ENCODE measurements at regions not wholly inside any gene's neighbourhood (a gene's known extent, or its start where the extent isn't known, plus 50 kb on each side); places are given as distances from the start of the nearest gene placed in this dataset.
"Not testable (repeated sequence)": the region's sequence is repeated elsewhere in the genome, so short reads cannot be mapped to it uniquely, and the experiment has no call there.

DNA sequence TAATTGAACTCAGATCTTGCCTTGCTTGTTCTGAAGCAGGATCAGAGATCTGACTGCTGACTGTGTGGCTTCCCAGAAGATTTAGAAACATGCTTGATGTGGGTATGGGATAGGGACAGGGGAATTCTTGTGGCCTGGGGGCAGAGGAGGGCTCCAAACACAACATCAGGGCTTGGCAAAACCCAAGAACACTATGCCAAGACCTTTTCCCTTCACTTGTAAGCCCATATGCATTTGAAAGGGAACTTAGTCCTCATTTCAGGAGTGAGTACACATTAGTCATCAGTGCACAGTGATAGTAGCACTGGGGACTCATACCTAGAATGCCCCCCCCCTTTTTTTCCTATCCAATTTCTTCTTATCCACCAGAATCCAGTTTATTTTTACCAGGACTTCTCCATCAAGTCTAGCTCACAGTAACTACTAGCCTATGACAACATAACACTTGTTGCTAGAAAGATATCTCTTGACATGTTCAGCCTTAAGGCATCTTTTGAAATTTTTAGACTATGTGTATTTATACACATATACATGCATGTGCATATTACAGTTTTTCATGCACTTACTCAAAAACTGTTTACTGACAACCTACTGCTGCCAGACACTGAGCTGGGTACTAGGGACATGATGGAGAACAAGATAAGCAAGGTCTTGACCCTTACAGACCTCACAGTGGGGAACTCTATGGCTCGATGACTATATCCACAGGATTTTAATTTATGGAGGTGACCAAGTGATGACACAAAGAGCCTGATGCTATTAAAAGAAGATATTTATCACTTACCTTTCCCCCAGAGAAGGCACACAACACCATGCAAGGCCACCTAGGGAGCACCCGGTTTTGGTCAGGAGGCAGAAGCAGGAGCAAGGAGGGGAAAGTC is 158.3 kb upstream of the MAP3K1 start:
- no peak for DNase-seq

DNA sequence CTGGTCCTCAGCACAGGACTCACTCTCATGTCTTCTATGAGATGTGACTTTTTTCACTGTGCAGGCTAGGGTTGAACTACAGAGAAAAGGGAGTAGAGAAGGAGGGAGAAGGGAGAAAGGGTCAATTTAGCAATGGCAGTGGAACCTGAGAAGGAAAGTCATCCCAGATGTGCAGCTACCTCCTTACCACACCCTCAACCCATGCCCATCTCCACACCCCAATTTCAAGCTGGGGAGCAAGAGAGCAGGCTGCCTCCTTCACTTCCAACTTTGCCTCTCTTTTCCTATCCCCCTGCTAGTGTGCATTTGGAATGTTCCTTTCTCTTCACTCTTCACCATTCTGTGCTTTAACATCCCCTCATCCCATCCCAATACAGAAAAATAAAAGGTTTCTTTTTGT is 163.5 kb upstream of the MAP3K1 start:
- DNase-seq, result no peak

DNA sequence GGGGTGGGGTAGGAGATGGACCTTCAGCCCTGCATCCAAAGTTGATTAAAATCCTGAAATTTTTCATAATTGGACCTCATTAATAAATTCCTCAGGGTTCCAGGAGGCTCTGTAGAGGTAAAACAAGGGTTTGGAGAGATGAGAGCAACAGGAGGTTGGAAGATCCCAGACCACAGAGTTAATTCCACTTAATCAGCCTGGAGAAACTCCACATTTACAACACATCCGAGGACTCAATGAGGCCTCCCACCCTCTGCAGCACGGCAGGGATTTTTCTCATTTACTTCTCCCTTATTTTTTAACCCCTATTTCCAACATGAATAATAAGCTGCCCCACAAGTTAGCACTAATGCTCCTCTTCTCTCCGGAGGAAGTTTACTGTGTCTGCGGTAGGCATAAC is 165.0 kb upstream of the MAP3K1 start:
- DNase-seq, result no peak

DNA sequence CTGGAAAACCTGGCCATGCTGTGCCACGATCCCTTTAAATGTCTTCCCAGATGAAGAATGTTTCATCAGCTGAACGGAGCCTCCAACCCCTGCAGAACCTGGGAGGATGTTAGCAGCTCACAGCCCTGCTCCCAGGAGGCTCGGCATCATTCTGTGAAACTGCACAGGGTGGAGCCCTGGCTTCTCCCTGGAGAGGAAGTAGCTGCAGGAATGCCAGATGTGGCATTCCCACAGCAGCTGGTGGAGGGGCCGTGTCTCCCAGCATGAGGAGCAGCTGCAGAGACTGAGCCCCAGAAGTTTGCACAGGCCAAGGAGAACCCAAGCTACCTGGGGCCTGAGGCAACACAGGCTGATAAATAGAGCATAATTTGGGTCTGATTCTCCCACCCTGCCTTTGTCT is 165.8 kb upstream of the MAP3K1 start:
- no peak for DNase-seq

DNA sequence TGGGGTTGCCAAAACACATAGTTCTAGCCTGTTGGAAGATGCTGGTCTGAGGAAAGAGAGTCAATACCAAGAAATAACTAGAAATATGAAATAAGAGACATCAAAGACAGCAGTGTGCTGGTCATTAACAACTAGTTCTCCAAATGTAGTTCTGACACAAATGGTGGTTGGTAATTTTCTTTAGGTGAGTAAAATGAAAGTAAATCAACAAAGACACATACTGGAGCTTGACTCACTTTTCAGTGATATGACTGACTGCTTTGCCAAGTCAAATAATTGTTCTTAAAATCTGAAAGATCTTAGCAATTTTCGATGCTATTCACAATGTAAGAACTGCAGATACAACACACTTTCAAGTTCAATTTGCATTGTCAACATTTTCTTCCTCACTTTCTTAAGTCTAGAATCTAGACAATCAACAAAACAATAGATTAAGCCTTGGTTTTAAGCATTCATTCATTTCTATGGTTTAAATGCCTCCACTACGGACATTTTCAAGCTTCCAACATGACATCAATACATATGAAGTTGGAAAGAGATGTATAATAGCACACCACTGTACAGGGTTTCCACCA is 166.8 kb upstream of the MAP3K1 start:
- no peak for DNase-seq

DNA sequence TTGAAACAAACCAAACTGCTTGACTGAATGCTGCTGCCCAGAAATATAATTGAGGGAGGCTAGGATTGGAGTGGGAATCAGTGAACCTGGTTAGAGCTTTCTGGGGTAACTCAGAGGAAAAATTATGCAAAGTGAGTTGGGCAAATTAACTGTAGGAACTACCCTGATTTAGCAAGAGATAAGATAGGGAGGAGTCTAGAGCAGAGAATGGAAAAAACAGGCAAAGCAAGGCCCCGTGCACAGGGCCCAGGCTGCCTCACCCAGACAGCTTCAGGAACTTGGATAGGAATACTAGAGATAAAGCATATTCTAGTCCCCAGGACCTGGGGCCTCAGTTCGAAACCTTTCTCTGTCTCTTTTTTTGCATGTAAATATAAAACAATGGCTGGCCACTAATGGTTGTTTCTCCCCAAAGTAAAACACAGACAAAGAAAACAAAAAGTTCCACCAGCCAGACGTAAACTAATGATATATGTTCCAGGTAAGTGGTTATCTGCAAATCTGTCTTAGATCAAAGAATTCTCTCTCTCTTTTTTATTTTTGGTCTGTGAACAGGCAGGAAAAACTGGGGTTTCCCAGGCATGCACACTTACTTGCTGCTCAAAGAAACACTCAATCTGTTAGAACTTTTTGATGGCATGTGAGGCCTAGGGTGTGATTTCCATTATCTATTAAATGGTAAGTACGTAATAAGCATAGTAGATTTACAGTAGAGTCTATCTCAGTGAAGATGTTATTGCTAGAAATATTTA is 168.1 kb upstream of the MAP3K1 start:
- no peak for DNase-seq

DNA sequence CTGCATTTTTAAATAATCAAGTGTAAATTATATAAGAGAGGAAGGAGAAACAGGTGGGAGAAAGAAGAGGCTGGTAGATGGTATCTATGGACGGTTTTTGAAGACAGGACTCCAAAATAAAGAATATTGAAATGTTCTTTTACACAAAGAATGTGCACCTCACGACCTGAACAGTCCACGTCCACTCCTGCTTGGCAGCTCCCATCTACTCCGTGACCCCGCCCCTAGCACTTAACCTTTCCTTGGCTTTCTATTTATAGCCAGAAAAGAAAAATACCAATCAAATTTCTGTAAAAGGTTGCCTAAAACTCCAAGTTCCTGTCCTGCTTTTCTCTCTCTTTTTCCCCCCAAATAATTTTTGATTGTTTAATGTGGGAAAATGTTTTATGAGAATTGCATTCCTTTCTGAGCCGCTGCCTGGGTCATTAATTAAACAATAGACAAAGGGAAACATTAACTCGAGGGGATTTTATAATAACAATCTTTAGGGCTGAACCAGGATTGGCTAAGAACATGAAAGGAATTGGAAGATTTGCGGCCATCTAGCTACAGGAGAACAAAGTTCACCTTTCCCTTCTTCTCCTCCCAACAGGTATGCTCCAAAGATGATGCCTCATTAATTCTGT is 173.6 kb upstream of the MAP3K1 start:
- DNase-seq, result no peak

DNA sequence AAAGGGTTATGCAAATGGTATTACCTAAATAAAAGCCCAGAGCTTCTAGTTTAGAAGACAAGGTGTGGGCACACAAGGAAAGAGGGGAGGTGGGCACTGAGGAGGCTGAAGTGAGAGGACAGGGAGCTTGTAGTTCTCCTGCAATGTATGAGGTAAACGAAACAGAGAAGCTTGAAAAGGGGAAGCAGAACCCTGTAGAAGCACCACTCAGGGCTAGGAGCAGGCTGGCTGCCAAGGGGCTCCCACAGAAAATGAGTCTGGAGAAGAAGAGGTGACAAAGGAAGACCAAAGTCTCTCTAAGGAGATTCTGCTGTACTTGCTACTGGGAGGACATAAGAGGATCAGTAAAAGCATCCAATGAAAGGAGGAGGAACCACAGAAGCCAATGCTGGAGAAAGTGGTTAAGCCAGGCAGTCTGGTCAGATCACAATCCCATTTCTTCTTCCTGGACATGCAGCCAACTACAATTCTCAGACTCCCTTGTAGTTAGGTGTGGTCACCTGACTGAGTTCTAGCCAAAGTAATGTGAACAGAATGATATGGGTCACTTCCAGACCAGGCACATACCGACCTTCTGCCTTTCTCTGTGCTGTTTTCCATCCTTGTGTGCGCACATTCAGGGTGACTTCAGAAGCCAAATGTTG is 174.5 kb upstream of the MAP3K1 start:
- no peak for DNase-seq

DNA sequence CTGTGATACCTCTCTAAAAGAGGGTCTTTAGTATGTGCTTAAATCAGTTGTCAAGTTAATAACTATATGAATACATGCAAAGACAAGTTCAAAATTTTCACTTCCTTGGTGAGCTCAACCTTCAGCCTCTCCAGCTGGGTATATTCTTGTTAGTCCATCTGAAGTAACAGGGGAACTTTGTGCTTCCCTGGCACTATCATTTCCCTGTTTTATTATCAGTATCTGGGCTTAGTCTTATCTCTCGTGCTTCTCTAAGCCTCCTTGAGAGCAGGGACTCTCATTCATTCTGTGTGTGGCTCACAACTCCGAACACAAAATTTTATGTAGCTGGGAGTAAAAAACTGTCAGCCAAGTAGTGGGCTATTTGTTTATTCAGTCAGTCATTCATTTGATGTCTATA is 175.9 kb upstream of the MAP3K1 start:
- no peak for DNase-seq

DNA sequence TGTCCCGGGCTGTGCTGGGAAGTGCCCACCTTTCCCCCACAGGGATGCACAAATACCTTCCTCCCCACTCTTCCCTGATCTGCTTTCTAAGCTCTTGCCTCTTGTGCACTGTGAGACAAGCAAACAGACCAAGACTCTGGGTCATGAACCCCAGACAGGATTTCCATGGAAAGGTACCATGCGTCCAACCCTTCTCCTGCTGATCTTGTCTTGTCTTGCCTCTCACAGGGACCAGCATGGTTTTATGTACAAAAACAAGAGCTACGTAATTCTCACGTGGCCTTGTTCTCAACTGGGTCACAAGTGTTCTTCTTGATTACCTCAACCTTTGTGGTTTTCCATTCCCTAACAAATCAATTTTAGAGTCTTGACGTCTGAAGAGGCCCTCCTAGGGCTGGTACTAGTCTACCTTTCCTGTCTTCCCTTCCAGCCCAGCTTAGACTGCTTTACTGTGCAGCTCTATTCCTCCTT is 176.5 kb upstream of the MAP3K1 start:
- no peak for DNase-seq

DNA sequence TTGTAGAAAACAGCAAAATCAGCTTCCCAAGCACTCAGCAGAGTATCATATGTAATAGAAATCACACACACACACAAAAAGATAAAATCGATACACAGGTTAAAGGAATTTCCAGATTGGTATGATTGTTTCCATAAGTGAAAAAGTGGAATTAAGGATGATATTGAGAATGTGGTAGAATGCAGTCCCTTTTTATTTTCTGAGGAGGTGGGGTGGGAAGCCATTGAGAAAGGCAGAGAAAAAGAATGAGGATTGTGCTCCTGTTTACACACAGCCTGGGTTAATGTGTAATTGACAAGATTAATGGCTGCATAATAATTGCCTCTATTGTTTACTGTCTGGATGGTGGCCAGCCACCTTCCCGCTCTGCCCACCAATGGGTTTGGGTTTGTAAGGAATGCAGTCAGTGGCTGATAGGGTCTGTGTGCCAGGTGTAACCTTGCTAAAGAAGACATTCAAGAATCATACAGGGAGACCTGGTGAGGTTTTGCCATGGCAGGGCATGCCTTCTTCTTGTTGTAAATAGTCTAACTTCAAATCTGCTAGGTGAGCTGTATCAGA is 177.2 kb upstream of the MAP3K1 start:
- DNase-seq, result no peak

DNA sequence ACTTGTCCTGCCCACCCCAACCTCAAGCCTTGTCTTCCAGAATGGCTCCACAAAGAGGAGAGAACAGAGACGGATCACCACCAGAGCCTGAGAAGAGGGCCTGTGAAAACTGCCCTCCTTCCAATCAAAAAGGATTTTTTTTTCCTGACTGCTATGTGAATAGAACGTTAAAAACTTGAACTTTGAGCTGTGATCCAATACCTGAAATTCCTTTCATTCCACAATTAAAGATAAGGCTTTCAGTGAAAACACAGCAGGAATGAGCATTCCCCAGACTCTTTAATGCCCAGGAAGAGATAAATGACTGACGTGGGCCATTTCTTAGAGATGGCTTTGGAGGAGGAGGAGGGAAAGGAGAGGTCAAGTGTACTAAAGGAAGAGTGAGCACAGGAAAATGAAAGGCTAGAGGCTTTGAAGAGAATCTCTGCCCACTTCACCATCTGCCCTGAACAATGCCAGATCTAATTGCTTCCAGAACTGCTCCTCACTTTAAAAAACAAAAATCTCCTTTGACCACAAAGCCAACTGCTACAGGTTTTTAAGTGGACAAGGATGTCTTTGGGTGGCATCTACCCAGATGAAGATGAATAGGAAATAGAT is 177.9 kb upstream of the MAP3K1 start:
- peak in 1 of 2 experiments; percentile 41 for DNase-seq

DNA sequence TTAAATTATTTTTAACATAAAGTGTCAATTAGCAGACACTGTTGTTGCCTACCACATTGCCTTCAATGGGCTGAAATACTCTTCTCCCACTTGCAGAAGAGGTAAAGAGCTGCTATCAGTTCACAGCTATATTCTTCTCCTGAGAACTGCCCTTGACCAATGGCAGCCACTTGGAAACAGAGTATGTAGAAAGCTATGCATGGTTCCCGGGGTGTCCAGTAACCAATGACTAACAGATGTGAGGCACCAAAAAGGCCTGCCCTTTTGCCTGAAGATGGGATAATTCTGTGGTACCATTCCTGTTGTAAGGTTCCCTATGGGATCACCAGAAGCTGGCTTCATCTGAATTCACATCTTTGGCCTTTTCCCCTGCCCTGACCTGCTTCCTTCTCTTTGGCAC is 181.4 kb upstream of the MAP3K1 start:
- DNase-seq, result no peak

DNA sequence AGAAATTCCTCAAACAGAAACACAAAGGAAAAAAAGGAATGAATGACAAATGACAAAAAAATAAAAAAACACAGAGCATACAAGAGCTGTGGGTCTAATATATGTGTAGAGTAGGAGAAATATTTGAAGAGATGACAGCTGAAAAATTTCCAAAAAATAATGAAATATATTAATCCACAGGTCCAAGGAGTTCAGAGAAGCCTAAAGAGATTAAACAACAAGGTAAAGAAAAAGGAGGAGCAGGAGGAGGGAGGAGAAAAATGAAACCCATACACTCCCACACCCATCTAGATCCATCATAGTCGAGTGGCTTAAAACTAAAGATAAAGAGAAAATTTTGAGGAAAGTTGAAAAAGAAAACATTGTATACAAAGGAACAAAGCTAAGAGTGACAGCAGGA is 182.4 kb upstream of the MAP3K1 start:
- DNase-seq, result no peak

DNA sequence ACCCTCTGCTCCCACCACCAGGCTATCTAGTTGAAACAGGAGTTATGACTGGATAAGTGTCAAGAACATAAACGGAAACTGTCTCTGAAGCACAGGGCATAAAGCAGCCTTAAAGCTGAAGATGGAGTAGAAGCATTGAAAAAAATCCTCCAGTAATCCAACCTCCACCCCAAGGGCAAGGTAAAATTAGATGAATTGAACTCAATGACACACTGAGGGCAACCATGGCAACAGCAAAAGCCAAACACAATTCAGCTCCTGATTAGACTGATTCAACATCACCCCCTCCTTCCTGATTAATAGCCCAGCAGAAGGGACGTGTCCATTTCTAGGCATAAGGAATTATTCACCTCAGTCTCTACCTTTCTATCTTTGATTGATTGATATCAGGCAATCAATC is 183.2 kb upstream of the MAP3K1 start:
- DNase-seq, result no peak

DNA sequence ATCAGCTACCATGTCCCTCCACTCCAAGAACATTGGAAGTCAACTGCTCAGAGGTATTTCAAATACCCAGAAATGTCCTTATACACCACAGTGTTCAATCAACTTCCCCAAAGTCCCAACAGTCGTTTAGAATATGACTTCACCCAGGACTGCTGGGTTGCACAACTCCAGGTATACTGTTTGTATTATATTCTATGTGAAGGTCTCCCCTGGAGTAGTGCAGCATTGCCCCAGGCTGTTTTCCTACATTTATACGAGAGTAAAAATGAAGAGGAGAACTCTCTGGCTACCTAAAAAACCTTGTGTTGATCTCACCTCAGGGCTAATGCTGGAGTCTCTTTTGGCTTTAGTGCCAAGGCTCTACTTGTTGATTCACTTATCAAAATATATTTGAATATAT is 183.6 kb upstream of the MAP3K1 start:
- DNase-seq, result no peak

DNA sequence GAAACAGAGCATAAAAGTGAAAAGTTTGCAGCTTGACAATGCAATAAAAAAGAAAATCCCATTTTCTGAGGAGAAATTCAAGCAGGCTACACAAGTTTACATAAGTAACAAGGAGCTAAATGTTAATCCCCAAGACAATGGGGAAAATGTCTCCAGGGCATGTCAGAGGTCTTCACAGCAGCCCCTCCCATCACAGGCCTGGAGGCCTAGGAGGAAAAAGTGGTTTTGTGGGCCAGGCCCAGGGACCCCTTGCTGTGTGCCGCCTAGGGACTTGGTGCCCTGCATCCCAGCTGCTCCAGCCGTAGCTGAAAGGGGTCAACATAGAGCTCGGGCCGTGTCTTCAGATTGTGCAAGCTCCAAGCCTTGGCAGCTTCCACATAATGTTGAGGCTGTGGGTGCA is 186.7 kb upstream of the MAP3K1 start:
- not testable (repeated sequence) for DNase-seq

DNA sequence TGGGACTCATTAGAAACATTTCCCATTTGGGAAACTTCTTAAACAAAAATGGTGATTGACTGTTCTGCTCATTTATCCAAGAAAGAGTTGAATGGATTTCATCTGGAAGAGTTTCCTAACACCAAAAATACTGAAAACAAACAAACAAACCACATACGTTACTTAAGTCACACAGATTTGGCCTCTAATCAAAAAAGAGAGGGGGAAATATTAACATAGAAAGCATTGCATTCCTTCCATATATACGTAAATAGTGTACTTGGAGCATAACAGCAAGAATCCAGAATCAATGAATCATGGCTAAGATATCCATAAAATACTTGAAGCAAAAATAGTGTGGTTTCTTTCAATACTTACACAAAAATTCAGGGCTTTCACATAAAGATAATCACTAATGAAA is 189.8 kb upstream of the MAP3K1 start:
- no peak for DNase-seq

DNA sequence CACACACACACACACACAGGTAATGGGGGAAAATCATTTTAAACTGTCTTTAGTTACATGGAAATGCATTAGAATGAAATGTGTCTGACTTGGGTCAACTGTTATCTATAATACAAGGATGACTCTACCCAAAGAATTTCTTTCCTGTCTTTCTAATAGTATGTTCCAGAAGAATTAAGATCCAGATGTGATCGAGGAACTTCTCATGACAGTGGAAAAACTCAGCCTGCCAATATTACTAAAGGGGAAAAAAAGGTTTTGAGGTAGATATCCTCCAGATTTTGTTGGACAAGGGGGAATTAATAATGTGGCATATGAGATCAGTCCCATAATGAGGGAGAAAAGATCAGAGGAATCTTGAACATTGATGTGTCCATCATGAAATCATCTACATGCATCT is 190.6 kb upstream of the MAP3K1 start:
- no peak for DNase-seq

DNA sequence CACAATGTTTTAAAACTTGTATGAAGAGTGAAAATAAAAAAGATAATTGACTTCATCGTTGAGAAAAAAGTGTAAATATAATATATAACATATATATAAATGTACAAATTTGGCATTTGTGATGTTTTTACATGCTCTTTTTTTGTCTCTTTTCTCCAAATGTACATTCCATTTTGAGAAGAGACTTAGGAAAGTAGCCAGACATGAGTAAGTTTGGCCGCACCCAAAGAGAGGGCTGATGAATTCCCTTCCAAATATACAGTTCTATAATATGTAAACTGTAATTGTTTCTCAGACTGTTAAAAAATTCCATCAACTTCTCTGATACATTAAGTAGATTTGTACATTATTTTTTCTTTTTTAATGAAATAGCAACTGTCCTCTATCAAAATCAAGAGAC is 193.2 kb upstream of the MAP3K1 start:
- no peak for DNase-seq

DNA sequence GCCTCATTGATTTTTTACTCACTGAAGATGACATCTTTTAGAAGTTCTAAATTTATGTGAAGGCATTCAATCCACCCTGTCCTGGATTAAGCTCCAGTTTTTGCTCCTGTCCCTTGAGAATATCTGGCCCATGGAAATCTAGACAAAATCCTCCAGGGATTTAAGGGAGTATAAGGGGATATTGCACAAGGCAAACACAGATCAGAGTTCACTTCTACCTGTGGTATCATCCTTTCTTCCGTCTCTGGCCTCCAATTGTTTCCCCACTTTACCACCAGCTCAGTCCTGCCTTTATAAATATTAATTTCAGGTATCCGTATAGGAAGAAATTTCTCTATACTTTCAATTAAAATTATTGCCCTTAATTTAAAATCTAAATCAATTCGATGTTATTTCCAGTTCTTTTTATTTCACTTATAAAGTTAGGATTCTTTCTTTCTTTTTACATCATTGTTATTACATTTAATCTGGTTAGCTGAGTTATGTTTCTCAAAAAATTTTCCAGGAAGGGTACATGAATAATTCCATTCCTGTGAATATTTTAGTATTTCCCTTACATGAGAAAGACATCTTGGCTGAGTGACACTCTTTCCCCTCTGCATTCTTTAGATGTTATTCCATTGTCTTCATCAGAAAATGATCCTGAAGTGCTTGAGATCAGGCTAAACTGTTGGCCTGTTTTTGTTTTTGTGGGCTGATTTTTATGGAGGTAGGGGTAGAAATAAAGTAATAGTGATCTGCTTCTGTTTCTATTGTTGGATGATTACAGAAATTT is 194.3 kb upstream of the MAP3K1 start:
- DNase-seq, result no peak

Data from NCI-H524 (cell line).